GM12864 (cell line): ENCODE measurements at regions not wholly inside any gene's neighbourhood (a gene's known extent, or its start where the extent isn't known, plus 50 kb on each side); places are given as distances from the start of the nearest gene placed in this dataset.

Source experiments
- DNase-seq: peaks from one replicate; pipeline ENCODE4 v3.0.0-alpha.2; 2011; ENCODE audit warnings: low read depth
- H3K4me3 ChIP-seq: 2 replicates; pipeline ENCODE4 v1.5.1; 2011; ENCODE audit warnings: mild to moderate bottlenecking, low read depth, low read length, control low read depth
- CTCF ChIP-seq: IDR thresholded peaks from 2 replicates; pipeline ENCODE4 v1.5.1; 2011; ENCODE audit warnings: low read depth, mild to moderate bottlenecking, moderate library complexity, low read length, control low read depth, inconsistent platforms; ENCODE audit errors: missing control alignments

- no peak for TF ChIP-seq CTCF
- DNase-seq = no peak
- H3K4me3 ChIP-seq = no peak overlapping the region
Measured at GRCh38 chr13:64900039-64900438, 2330.1 kb downstream of the PCDH9 start.

- no peak overlapping the region for H3K4me3 ChIP-seq
- no peak for TF ChIP-seq CTCF
- DNase-seq = no peak
Measured at GRCh38 chr13:64884976-64885375, 2345.2 kb downstream of the PCDH9 start.

DNA sequence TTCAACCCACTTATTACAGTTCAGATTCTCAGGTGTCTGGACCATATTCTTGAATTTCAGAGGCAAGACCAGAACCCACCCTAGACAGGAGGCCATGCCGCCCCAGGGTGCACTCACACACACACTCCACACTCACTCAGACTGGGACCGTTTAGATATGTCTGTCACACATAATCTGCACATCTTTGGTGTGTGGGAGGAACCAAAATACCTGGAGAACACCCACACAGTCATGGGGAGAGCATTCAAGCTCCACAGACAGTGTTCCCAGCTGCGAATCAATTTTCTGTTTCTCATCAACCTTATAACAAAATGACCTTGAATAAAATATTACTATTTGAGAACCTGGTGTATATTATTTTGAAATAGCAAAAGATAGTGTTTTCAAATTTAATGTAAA, 2353.0 kb downstream of the PCDH9 start:
- no peak for TF ChIP-seq CTCF
- no peak for DNase-seq
- no peak overlapping the region for H3K4me3 ChIP-seq

DNA sequence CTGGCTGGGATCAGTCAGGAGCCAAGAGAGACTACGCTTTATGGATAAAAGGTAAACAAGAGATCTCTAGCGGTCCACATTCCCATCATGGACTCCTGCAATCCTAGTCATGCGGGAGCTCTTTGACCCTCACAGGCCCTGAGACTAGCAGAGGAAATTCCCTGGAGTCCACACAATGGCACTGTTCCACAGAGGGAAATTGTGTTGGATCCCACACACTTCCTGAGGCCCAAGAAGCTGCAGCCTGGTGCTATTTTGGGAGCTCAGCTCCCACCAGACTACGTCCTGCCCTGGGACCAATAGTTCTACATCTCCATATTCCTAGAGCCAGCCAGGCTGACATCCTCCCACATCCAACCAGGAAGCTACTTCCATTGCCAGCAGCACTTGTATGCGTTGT, 2358.4 kb downstream of the PCDH9 start:
- no peak overlapping the region for H3K4me3 ChIP-seq
- TF ChIP-seq CTCF = no peak
- DNase-seq = no peak

DNA sequence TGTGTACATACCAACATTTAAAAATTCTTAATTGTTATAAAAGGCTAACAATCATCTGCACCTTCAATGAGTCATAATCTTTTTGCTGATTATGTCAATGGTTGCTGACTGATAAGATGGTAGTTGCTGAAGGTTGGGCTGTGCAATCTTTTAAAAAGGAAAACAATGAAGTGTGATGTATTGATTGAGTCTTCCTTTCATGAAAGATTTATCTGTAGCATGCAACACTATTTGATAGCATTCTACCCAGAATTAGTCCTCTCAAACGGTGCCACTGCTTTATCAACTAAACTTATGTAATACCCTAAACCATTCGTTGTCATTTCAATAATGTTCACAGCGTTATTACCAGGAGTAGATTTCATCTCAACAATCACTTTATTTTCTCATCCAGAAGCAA, 2360.6 kb downstream of the PCDH9 start:
- H3K4me3 ChIP-seq = no peak overlapping the region
- no peak for TF ChIP-seq CTCF

DNA sequence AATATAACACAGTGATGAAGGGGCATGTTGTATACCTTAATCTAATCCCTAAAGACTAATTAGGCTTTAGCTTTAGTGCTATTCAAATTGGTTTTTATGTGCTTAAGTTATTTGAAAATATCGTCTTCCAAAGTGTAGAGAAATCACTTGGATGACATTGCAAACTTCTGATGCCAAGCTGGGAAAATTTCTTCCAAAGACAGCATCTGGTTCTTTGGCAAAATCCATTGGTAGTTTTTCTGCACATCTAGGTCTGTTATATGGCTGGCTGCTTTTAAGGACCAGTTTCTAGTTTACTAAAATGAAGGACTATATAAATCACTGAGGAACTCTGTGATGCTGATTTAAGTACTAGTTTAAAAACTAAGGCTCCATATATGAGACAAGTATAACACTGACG, 2362.3 kb downstream of the PCDH9 start:
- no peak overlapping the region for H3K4me3 ChIP-seq
- no peak for TF ChIP-seq CTCF
- DNase-seq = no peak

More for the DNA sequence above, 2360.6 kb downstream of the PCDH9 start:
- no peak for DNase-seq

DNA sequence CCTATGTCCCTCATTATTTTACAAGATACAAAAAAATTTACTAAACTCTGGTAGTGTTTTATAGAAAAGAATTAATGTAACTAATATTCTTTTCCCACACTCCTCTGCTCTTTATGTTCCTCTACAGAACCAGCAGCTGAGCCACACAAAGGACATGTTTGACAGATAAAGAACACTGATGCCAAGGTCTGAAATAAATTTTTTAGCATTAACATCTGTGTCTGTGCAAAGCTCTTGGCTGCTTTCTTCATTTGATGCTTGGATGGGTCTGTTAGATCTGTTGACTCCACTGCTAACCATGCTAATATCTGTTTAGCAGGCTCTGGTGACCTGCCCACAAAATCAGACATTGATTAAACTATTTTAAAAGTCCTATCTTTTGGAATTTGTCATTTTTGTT, 2363.8 kb downstream of the PCDH9 start:
- H3K4me3 ChIP-seq = no peak overlapping the region
- DNase-seq = no peak
- no peak for TF ChIP-seq CTCF
